Left colon (tissue), 2 donors: ENCODE measurements at regions not wholly inside any gene's neighbourhood (a gene's known extent, or its start where the extent isn't known, plus 50 kb on each side); places are given as distances from the start of the nearest gene placed in this dataset.
A peak's percentile ranks its signal among the peaks of the same experiment; 100 is the strongest.

Source experiments
- ATAC-seq: fragments of 200-7000 bp; cut with Tn5 transposase; one replicate; pipeline ENCODE4 v1.9.1; 2020; ENCODE audit warnings: mild to moderate bottlenecking, moderate library complexity
- DNase-seq, 2 donors: peaks; one replicate each; pipeline ENCODE4 v3.0.0-alpha.2; 2020
- intact Hi-C, 2 donors: fragments of 100-400 bp; cut with DNase I in 1 of 2; cut with micrococcal nuclease in 1 of 2; formaldehyde crosslinking; loops; one replicate each; pipeline versions ENCODE4 v1.11.2 to v1.14.0; 2022; cut with DNase I, micrococcal nuclease
- donor health status: DM: no; HTN: no; CAD: no.
- donor health status: DM: yes; HTN: yes; CAD: no.

GRCh38 chr6:137651178-137651577, 157.0 kb upstream of the OLIG3 start:
- intact Hi-C loops: no loop called here
- DNase-seq (no peak), ATAC-seq (no peak)

GRCh38 chr6:137651591-137652335, 157.6 kb upstream of the OLIG3 start:
- intact Hi-C loops: no loop called here
- DNase-seq (peak; percentile 72 to 75), ATAC-seq (peak; percentile 67)

GRCh38 chr6:137652961-137653705, 158.9 kb upstream of the OLIG3 start:
- DNase-seq (peak in 1 of 2 donors; percentile 26), ATAC-seq (peak; percentile 34)
- intact Hi-C loops: no loop called here

DNA sequence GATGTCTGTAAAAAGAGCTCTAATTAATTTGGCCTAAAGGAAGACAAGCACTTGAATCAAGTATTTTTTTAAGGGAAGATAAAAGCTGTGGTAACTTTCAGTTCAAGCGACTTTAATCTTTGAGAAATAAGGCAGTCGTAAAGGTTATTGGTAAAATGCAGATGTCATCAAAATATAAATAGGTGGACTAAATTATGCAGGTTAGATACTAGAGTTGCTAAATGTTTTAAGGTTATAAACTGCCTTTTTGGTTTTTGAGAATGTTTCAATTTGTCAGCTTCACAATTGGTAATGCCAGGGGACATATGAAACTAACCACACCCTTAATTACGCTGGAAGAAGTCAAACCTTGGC, 159.5 kb upstream of the OLIG3 start:
- ATAC-seq (no peak), DNase-seq (no peak)
- intact Hi-C loops: no loop called here

GRCh38 chr6:137654365-137654981, 160.3 kb upstream of the OLIG3 start:
- DNase-seq (no peak), ATAC-seq (no peak)
- intact Hi-C loops: no loop called here

DNA sequence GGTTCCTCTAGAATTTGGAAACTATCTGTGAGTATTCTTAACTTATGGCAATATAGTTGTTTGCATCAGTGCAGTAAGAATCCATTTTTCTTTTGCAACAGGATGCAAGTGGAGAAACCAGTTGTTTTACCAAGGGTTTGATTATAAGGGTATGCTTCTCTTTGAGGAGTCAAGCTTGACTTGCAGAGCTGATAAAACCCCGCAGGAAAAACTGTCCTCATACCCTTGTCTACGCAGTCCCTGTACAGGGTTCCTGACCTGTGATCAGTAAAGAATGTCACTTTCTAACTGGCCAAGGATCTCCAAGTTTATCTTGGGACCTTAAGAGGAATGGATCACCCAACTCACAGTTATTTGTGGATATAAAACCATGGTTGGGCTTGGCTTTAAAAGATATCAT, 161.1 kb upstream of the OLIG3 start:
- no peak for DNase-seq
- intact Hi-C loops: no loop called here
- no peak for ATAC-seq

DNA sequence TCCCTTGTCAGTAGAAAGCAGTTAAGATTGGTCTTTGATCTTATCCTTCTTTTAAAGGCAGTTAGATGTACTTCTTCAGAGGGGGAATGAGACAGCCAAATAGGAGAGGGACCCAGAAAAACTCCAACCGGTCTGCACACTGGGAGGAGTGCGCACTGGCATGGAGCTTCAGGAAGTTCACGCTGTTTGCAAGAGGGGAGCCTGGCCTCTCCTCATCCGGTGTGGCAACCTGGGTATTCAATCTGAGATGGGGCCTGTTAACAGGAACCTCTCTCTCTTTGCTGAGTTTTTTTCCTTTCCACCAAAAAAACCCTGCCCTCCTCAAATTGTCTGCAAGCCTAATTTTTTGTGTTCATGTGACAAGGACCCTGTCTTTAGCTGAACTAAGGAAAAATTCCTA, 162.5 kb upstream of the OLIG3 start:
- ATAC-seq (no peak), DNase-seq (no peak)
- intact Hi-C loops: no loop called here

DNA sequence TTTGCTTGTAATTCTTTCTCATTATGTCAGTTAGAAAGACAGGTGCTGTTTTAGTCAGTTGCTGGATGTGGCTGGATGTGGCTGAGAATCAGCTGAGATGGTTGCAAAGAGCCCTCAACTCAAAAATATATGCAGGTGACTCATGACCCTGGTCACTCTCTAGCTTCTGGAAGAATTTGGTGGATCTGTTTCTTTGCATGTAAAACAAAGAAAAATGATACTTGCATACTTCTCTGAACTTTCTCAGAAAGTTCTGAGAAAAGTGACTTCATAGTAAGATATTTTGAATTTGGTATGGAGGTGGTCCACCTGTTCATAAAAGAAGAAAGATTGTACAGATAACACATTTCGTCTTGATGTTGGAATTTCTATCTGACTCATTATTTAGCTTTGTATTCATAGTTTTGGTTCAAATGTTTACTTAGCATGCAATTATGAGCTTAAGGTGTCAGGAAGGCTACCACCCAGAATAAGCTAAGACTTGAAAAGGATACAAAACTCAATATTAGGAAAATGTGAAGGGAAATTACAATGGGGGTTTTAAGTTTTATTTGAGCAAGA, 163.2 kb upstream of the OLIG3 start:
- DNase-seq (no peak), ATAC-seq (no peak)
- intact Hi-C loops: no loop called here

DNA sequence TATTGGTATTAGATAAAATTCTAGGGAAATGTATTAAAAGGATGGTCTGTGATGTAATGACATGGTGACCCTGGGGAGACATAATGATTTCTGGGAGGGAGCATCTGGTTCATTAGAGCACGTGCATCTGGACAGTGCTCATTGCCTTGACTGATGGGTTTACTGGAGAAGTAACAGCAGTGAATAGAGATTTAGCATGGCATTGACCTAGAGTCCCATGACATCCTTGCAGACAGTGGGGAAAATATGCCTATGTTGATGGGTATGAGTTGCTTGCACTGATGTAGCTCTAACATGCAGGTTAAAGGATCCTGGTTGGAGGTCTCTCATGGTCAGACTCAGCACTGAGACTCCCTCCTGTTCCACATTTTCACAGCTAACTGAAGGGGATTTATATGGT, 164.1 kb upstream of the OLIG3 start:
- intact Hi-C loops: no loop called here
- ATAC-seq: no peak

DNA sequence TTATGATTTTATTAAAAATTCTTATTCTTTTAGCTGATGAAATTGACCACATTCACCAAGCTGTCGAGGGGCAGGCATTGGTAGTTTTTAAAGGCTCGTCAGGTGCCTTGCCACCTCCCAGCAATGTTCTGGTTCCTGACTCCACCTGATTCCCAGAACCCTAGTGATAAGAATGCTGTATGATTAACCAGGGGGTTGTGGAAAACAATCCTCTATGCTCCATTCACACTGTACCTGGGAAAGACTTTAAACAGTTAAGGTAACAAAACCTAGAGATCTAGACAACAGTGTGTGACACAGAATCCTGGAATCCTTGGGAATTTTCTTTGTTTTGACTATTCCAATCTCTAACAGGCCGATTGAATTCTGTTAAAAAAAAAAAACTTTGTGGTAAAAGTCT, 165.7 kb upstream of the OLIG3 start:
- intact Hi-C loops: no loop called here
- peak; percentile 73 for ATAC-seq
- DNase-seq: no peak

More for the DNA sequence above, 164.1 kb upstream of the OLIG3 start:
- no peak for DNase-seq

DNA sequence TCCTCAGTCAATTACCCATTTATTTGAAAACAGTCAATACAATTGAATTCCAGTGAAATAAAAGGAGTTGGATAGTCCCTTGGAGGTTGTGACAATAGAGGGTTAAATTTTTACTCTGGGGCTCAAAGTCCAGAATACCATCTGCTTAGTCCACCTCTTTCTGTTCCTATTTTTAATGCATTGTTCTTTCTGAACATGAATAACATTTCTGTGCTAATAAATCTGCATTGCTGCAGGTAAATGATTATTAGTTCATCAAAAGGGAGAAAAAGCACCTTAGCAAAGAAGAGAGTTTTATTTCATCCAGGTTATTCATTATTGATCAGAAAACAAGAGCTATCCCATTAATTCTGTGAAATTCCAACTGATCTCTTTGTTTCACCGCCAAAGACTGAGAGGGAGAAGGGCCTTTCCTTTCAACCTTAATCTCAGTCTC, 166.1 kb upstream of the OLIG3 start:
- intact Hi-C loops: no loop called here
- peak; percentile 75 for ATAC-seq
- DNase-seq: no peak

DNA sequence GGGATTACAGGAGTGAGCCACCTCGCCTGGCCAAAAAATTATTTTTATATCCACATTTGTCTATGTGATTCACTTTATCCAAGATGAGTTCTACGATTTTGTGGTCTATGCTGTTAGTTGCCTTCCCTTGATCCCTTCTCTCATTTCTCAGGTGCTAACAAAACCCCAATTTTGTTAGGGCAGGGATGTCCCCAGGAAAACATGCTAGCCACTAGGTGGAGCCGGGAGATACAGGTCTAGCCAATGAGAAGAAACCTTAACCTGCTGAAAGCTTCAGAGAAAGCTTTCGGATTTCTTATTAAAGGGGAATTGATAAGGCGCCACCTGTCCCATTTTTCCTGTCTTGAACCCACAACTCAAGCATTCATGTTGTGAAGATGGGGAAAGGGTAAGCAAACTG, 167.4 kb upstream of the OLIG3 start:
- DNase-seq (peak in 1 of 2 donors; percentile 44), ATAC-seq (peak; percentile 26)
- intact Hi-C loops: no loop called here

- intact Hi-C loops: no loop called here
- ATAC-seq (no peak), DNase-seq (no peak)
These were observed 170.0 kb upstream of the OLIG3 start for GRCh38 chr6:137664183-137664582.

GRCh38 chr6:137665342-137665934, 171.2 kb upstream of the OLIG3 start:
- DNase-seq (no peak), ATAC-seq (no peak)
- intact Hi-C loops: no loop called here

- intact Hi-C loops: no loop called here
- DNase-seq (no peak), ATAC-seq (no peak)
These were observed 172.1 kb upstream of the OLIG3 start for GRCh38 chr6:137666202-137666774.

- ATAC-seq: no peak
- intact Hi-C loops: no loop called here
These were observed 179.4 kb upstream of the OLIG3 start for GRCh38 chr6:137673603-137674002.

DNA sequence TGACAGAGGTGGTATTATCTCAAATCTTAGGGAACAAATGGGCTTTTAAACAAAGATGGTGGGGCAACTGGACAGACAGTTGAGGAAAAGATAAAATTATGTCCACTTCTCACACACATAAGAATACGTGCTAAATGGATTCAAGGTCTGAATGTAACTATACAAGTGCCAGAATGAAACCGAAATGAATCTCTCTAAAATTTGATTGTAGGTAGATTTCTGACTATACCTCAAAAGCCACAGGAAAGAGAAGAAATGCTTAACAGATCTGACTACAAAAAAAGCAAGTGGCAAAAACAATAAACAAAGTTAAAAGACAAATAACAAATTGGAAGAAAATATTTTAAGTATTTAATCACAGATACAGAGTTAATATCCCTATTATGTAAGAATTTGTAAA, 182.7 kb upstream of the OLIG3 start:
- intact Hi-C loops: no loop called here
- ATAC-seq: no peak
- DNase-seq: no peak

More at GRCh38 chr6:137673603-137674002, 179.4 kb upstream of the OLIG3 start:
- DNase-seq: no peak

- ATAC-seq: no peak
- intact Hi-C loops: no loop called here
- no peak for DNase-seq
These were observed 183.5 kb upstream of the OLIG3 start for GRCh38 chr6:137677709-137678108.

DNA sequence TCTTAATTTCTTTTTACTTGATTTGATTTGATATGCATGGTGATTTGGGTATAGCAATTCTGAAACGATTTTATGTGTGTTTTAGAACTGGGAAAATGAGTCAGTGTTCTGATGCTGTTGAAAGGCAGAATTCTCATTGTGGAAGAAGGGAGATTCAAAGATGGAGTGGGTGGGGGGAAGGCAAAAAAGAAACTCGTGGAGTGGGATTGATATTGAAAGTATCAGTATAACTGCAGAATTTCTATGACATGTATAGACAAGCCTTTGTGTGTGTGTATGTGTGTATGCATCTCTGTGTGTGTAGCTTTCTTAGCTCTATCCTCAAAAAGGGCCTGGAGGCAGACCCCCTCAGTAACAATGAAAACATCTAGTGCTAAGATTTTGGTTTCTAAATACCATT, 184.3 kb upstream of the OLIG3 start:
- ATAC-seq (no peak), DNase-seq (no peak)
- intact Hi-C loops: no loop called here
